HUES48 (cell line): ENCODE measurements at regions not wholly inside any gene's neighbourhood (a gene's known extent, or its start where the extent isn't known, plus 50 kb on each side); places are given as distances from the start of the nearest gene placed in this dataset.
A peak's percentile ranks its signal among the peaks of the same experiment; 100 is the strongest.

Experiments used
- H3K27ac ChIP-seq: one replicate; pipeline ENCODE4 v1.7.0; 2013; ENCODE audit warnings: low read depth, low read length, inconsistent platforms
- H3K27me3 ChIP-seq: 2 replicates; pipeline ENCODE4 v1.6.1; 2013; ENCODE audit warnings: mild to moderate bottlenecking, low read length; ENCODE audit not compliant: control insufficient read depth, insufficient read depth
- H3K36me3 ChIP-seq: 2 replicates; pipeline ENCODE4 v1.6.1; 2013; ENCODE audit warnings: low read length; ENCODE audit not compliant: control insufficient read depth, insufficient read depth
- H3K4me1 ChIP-seq: 2 replicates; pipeline ENCODE4 v1.6.1; 2013; ENCODE audit warnings: mild to moderate bottlenecking, low read length; ENCODE audit not compliant: control insufficient read depth, insufficient read depth
- H3K4me3 ChIP-seq: 2 replicates; pipeline ENCODE4 v1.5.1; 2013; ENCODE audit warnings: mild to moderate bottlenecking, low read depth, low read length
- H3K9ac ChIP-seq: 2 replicates; pipeline ENCODE4 v1.6.1; 2013; ENCODE audit warnings: mild to moderate bottlenecking, low read depth, low read length, moderate library complexity
- H3K9me3 ChIP-seq: 2 replicates; pipeline ENCODE4 v1.6.1; 2013; ENCODE audit warnings: low read length; ENCODE audit not compliant: control insufficient read depth, insufficient read depth

DNA sequence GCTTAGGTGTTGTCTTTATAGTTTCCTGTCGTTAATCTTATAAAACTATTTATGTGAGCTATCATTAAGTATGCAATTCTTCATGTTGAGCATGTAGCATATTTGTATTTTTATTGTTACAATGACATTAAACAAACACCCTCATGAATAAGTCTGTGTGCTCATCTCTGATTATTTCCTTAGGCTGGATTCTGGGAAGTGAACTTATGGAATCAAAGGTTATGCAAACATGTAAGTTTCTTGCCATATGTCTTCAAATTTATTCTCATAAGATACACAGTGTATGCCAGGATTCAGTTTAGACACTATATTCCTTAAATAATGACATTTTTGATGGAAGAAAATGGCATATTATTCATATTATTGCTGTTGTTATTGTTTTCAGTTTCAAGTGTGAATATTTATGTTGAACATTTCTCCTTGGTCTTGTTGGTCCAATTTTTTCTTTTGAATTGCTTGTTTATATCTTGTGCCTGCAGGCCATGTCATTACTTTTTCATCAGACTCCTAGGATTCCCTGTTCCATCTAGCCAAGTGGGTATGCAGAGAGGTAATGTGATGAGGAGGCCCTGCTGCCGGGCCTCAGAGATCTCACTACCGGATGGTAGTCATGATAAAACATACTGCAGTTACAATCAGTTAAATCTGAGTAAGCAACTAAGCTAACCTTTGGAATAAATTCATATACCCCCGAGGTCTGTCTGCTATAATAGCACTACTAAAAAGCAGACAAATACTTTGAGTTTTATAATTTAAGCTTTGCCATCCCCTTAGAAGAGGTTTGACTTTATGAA, 684.3 kb upstream of the SGO1 start:
- H3K27me3 ChIP-seq: no peaks in the 10 kb centered on the region
- no peak overlapping the region for H3K9ac ChIP-seq
- no peaks in the 10 kb centered on the region for H3K4me1 ChIP-seq
- no peak overlapping the region for H3K4me3 ChIP-seq
- H3K27ac ChIP-seq: no peak overlapping the region
- no peaks in the 10 kb centered on the region for H3K36me3 ChIP-seq
- peaks cover 4% of the 10 kb centered on the region; the same call in 1 of the 2 replicates for H3K9me3 ChIP-seq

DNA sequence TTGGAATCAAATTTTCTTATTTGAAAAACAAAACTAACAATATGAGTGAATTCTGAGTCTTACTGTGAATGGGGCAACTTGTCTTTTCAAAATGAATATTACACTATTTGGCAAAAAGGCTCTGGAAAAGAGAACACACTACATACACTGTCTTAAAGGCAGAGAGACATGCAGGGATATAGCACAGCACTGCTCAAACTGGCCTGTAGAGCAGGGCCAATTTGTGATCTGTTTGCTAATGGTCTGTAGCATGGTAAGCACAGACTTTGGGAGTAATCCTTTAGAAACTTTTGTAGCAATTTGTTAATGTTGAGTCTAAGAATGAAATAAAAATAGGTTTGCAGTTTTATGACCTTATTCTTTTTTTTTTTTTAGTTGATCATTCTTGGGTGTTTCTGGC, 679.8 kb upstream of the SGO1 start:
- Histone ChIP-seq H3K4me3 (no peak overlapping the region), H3K9me3 (peaks cover 16% of the 10 kb centered on the region; the same call in 1 of the 2 replicates), H3K9ac (no peak overlapping the region), H3K36me3 (no peaks in the 10 kb centered on the region), H3K27ac (no peak overlapping the region), H3K27me3 (no peaks in the 10 kb centered on the region), H3K4me1 (peaks cover 1% of the 10 kb centered on the region; the same call in 1 of the 2 replicates)

DNA sequence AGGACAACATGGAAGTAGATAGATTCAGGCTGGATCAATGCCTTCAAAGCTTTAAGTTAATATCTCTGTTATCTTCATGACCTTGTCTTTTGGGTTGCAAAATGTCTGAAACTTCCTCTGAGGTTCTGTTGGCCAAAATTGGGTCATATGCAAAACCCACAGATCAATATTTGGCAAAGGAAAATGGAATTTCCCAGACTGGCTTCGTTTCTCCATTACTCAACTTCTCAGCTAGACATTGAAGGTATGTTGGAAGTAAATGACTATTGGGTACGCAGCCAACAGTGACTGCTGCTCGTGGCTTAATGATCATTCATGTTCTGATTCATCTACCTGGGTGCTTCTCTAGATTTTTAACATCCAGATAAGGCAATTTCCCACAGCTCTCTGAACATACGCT, 675.4 kb upstream of the SGO1 start:
- Histone ChIP-seq H3K4me3 (no peak overlapping the region), H3K27me3 (no peaks in the 10 kb centered on the region), H3K9ac (no peak overlapping the region), H3K36me3 (no peaks in the 10 kb centered on the region), H3K9me3 (peaks cover 12% of the 10 kb centered on the region; the same call in 1 of the 2 replicates), H3K27ac (no peak overlapping the region), H3K4me1 (peaks cover 30% of the 10 kb centered on the region)

DNA sequence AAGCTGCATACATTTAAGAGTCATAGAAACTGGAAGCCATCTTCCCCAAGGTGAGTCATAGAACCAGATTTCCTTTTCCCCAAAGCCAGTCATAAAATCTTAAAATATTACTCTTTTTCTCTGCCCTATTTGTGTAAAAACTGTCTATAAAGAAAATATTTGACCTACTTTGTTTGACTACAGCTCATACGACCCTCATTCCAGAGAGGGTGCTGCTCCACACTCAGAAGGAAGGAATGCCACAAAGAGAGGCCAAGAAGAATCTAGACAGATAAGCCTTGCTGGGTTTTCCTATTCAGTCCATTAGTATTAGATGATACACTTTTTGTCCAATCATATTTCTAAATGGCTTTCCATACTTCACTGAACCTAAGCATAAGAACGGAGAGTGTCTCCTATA, 671.6 kb upstream of the SGO1 start:
- no peak overlapping the region for H3K9ac ChIP-seq
- H3K27ac ChIP-seq: no peak overlapping the region

DNA sequence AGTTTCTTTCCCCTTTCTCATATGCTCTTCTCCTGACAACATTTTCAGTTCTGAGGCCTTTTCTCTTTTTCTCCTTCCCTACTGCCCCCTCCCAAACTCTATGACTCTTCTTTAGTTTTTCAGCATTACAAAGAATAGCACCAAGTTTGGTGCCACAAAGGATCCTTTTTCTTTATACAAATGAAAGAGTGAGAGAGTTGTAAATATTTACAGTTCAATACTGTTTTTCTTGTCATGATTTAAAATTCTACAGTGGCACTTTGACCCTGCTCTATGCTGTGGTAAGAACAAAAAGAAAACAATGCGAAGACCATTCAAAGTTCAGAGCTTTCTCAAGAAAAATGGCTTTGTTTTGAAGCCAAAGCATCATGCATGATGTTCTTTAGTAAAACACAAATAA, 667.9 kb upstream of the SGO1 start:
- Histone ChIP-seq H3K4me3 (no peak overlapping the region), H3K27ac (peak overlapping the region; percentile 42), H3K27me3 (peaks cover 19% of the 10 kb centered on the region), H3K9ac (no peak overlapping the region), H3K36me3 (no peaks in the 10 kb centered on the region), H3K9me3 (no peaks in the 10 kb centered on the region), H3K4me1 (peaks cover 24% of the 10 kb centered on the region)

More for the DNA sequence above, 671.6 kb upstream of the SGO1 start:
- no peaks in the 10 kb centered on the region for H3K36me3 ChIP-seq
- H3K27me3 ChIP-seq: peaks cover 11% of the 10 kb centered on the region
- no peak overlapping the region for H3K4me3 ChIP-seq
- H3K4me1 ChIP-seq: peaks cover 43% of the 10 kb centered on the region
- 0 out of 2 replicates have a peak, but pooled peaks cover 3% of the 10 kb centered on the region for H3K9me3 ChIP-seq

DNA sequence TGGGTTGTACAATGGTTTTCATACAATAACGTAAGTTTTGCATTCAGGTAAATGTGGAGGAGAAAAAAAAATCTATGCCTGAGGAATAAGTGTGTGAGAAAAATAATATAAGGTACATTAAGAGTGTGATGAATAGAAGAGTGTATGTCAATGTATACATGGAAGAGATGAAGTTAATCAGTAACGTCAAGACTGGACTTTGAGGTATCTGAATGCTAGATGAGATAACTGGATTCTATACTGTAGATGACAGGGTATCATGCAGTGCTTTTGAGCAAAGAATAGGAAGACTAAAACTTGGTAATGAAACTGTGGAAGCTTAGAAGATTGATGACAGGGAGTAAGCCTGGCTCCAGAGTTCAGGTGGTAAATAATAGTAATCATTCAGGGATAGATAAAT, 666.7 kb upstream of the SGO1 start:
- no peak overlapping the region for H3K27ac ChIP-seq
- peaks cover 13% of the 10 kb centered on the region for H3K4me1 ChIP-seq
- H3K27me3 ChIP-seq: peaks cover 19% of the 10 kb centered on the region
- H3K9me3 ChIP-seq: no peaks in the 10 kb centered on the region
- no peak overlapping the region for H3K9ac ChIP-seq
- no peak overlapping the region for H3K4me3 ChIP-seq
- no peaks in the 10 kb centered on the region for H3K36me3 ChIP-seq

DNA sequence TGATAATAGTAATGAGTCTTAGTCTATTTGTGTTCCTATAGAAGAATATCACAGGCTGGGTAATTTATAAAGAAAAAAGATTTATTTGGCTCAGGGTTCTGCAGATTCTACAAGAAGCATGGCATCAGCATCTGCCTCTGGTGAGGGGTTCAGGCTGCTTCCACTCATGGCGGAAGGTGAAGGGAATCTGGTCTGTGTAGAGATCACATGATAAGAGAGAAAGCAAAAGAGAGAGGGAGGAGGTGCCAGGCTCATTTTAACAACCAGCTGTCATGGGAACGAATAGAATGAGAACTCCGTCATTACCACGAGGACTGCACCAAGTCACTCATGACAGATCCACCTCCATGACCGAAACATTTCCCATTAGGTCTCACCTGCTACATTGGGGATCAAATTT, 664.0 kb upstream of the SGO1 start:
- no peak overlapping the region for H3K27ac ChIP-seq
- H3K9ac ChIP-seq: no peak overlapping the region
- H3K9me3 ChIP-seq: no peaks in the 10 kb centered on the region
- no peak overlapping the region for H3K4me3 ChIP-seq
- H3K27me3 ChIP-seq: peaks cover 19% of the 10 kb centered on the region
- no peaks in the 10 kb centered on the region for H3K36me3 ChIP-seq
- H3K4me1 ChIP-seq: peaks cover 27% of the 10 kb centered on the region

DNA sequence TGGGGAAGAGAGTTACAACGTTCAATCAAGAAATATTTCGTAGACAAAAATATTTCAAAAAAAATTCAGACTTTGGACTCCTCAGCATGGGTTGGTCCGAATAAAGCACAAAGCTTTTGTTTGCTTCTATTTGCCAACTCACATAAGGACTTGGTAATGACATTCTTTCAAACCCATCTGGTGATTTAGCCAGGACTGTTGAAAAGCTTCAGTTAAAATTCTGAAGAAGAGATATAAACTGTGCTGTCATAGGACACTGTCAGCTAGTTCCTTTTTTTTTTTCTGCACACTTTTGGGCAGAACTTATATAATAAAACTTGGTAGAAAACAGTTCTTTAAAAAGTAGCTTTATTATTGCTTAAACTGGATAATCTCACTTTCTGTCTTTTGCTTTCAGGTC, 660.8 kb upstream of the SGO1 start:
- H3K9me3 ChIP-seq: no peaks in the 10 kb centered on the region
- no peak overlapping the region for H3K9ac ChIP-seq
- peaks cover 20% of the 10 kb centered on the region for H3K4me1 ChIP-seq
- no peak overlapping the region for H3K27ac ChIP-seq
- no peaks in the 10 kb centered on the region for H3K36me3 ChIP-seq
- no peaks in the 10 kb centered on the region for H3K27me3 ChIP-seq
- no peak overlapping the region for H3K4me3 ChIP-seq

DNA sequence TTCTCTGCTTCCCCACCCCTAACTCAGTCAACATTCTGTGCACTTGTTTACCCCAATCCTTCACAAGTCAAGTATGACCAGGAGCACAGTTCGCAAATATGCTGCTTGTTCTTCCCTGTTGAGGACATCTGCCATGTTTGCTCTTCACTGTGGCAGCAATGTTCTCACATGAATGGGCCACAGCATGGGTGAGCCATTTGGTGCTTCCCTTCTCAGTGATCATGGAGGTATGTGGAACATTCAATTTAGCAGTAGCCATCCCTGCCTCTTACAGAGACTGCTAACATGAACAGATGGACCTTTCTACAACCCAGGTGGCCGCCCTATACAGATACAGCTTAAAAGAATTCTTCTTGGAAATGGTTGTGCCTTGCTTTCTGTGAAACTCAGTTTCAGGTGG, 660.1 kb upstream of the SGO1 start:
- no peak overlapping the region for H3K4me3 ChIP-seq
- no peak overlapping the region for H3K27ac ChIP-seq
- no peaks in the 10 kb centered on the region for H3K27me3 ChIP-seq
- no peaks in the 10 kb centered on the region for H3K9me3 ChIP-seq
- H3K4me1 ChIP-seq: peaks cover 20% of the 10 kb centered on the region
- H3K9ac ChIP-seq: no peak overlapping the region
- no peaks in the 10 kb centered on the region for H3K36me3 ChIP-seq

DNA sequence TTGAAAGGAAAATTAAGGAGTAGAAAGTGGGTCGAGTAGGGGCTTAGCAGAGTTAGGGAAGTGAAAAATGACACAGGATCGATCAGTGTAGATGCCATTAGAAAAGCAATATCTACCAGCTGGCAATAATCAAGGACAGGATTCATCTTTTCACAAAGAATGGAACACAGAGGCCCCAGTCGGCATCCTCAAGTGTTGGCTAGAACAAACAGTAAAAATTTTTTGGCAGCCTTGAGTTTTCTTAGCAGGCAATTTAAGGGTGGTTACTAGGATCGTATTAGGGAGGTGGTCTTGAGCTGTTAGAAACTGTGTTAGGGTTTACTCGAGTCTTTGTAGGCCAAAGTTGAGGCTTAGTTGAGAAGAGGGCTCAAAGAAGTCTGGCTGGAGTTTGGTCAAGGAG, 658.8 kb upstream of the SGO1 start:
- H3K9ac ChIP-seq: no peak overlapping the region
- H3K27me3 ChIP-seq: no peaks in the 10 kb centered on the region
- H3K36me3 ChIP-seq: no peaks in the 10 kb centered on the region
- H3K4me3 ChIP-seq: no peak overlapping the region
- no peaks in the 10 kb centered on the region for H3K9me3 ChIP-seq
- peaks cover 20% of the 10 kb centered on the region for H3K4me1 ChIP-seq
- H3K27ac ChIP-seq: no peak overlapping the region

DNA sequence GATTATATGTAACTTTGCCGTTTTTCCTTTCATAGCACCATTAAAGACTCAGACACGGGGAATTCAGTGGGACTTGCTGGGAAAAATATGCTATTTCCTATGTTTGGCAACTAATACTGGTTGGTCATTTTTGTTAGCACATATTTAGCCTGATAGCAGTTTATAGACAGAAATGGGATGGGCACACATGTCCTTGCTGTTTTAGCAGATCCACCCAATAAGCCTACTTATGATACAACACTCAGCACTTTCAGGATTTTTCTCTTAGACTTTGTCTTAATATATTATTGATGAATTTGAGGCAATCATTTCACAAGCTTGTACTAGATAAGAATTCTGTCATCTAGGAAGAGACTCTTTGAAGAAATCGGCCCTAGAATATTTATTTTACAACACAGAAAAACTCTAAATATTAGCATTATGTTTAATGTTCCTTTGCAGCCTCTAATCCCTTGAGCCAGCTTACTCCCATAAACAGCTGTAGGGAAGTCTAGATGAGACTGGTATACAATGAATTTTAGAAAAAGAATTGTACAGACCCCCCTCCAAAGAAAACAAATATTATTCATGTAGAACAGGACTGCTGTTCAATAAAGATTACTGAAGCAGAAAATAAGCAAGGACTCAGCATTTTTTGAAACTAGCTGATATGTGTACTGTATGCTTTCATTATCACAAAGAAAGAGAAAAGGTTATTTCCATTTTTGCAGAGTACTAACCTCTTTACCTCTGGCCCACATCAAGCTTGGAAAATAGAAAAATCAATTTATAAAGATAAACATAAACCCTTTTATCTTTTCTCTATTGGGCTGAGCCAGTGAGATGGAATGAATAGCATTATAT, 656.8 kb upstream of the SGO1 start:
- Histone ChIP-seq H3K9me3 (no peaks in the 10 kb centered on the region), H3K27ac (no peak overlapping the region), H3K27me3 (no peaks in the 10 kb centered on the region), H3K36me3 (no peaks in the 10 kb centered on the region), H3K9ac (no peak overlapping the region), H3K4me3 (no peak overlapping the region), H3K4me1 (peaks cover 20% of the 10 kb centered on the region)
